HG02840 (cell line): ENCODE measurements at regions not wholly inside any gene's neighbourhood (a gene's known extent, or its start where the extent isn't known, plus 50 kb on each side); places are given as distances from the start of the nearest gene placed in this dataset.
"Not testable (repeated sequence)": the region's sequence is repeated elsewhere in the genome, so short reads cannot be mapped to it uniquely, and the experiment has no call there.

Experiments
- ATAC-seq: cut with Tn5 transposase; IDR thresholded peaks from one replicate; pipeline ENCODE4 v1.9.1; 2021; ENCODE audit warnings: mild to moderate bottlenecking, moderate library complexity, moderate number of reproducible peaks; ENCODE audit not compliant: unreplicated experiment, low FRiP score

GRCh38 chr4:31146366-31146765 is 426.2 kb downstream of the PCDH7 start:
- ATAC-seq: no peak

- ATAC-seq: no peak
Observed at GRCh38 chr4:31148990-31149389, 428.8 kb downstream of the PCDH7 start.

- no peak for ATAC-seq
Observed at GRCh38 chr4:31156221-31156620, 436.1 kb downstream of the PCDH7 start.

GRCh38 chr4:31160146-31160545 is 440.0 kb downstream of the PCDH7 start:
- no peak for ATAC-seq

- no peak for ATAC-seq
Observed at GRCh38 chr4:31169846-31170245, 449.7 kb downstream of the PCDH7 start.

- ATAC-seq: no peak
Observed at GRCh38 chr4:31171362-31171761, 451.2 kb downstream of the PCDH7 start.

- no peak for ATAC-seq
Observed at GRCh38 chr4:31175242-31175910, 455.2 kb downstream of the PCDH7 start.

GRCh38 chr4:31183256-31183655 is 463.1 kb downstream of the PCDH7 start:
- ATAC-seq: no peak

- no peak for ATAC-seq
Observed at GRCh38 chr4:31185014-31185585, 464.9 kb downstream of the PCDH7 start.

- no peak for ATAC-seq
Observed at GRCh38 chr4:31187979-31188378, 467.8 kb downstream of the PCDH7 start.

- no peak for ATAC-seq
Observed at GRCh38 chr4:31189938-31190337, 469.8 kb downstream of the PCDH7 start.

GRCh38 chr4:31190671-31191070 is 470.5 kb downstream of the PCDH7 start:
- ATAC-seq: no peak

GRCh38 chr4:31192341-31192740 is 472.2 kb downstream of the PCDH7 start:
- no peak for ATAC-seq

- ATAC-seq: no peak
Observed at GRCh38 chr4:31193521-31193920, 473.4 kb downstream of the PCDH7 start.

- no peak for ATAC-seq
Observed at GRCh38 chr4:31194823-31195222, 474.7 kb downstream of the PCDH7 start.

GRCh38 chr4:31199644-31200043 is 479.5 kb downstream of the PCDH7 start:
- ATAC-seq: no peak

GRCh38 chr4:31202054-31202453 is 481.9 kb downstream of the PCDH7 start:
- not testable (repeated sequence) for ATAC-seq

- no peak for ATAC-seq
Observed at GRCh38 chr4:31204874-31205273, 484.7 kb downstream of the PCDH7 start.

GRCh38 chr4:31220921-31221320 is 500.8 kb downstream of the PCDH7 start:
- no peak for ATAC-seq

GRCh38 chr4:31228068-31228467 is 507.9 kb downstream of the PCDH7 start:
- ATAC-seq: no peak

- no peak for ATAC-seq
Observed at GRCh38 chr4:31230594-31230993, 510.4 kb downstream of the PCDH7 start.

- no peak for ATAC-seq
Observed at GRCh38 chr4:31234494-31234893, 514.3 kb downstream of the PCDH7 start.
